SIG-M5 treated with dmso at 0.1 percent for 504 hours (cell line): ENCODE measurements at regions not wholly inside any gene's neighbourhood (a gene's known extent, or its start where the extent isn't known, plus 50 kb on each side); places are given as distances from the start of the nearest gene placed in this dataset.

ENCODE experiments used
- DNase-seq: peaks from one replicate; lab custom pipeline; 2025; ENCODE audit not compliant: unreplicated experiment; lab: John Stamatoyannopoulos, UW

DNA sequence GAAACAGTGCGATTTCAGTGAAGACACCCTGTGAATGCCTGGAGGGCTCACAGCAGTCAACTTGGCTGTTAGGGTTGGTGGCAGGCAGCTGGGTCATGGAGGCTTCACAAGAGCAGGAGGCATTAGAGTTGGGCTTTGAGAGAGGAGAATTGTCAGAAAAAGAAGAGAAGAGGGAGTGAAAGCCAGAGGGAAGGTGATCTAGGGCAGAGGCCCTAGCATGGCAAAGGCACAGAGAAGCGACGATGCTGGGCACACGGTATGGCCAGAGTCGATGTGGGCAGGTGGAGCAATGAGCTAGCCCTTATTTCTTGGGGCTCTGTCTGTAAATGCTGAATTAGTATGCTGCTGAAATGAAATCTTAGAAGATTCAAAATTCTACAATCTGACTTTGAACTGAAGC, 52.6 kb upstream of the OLFM4 start:
- no peak for DNase-seq

DNA sequence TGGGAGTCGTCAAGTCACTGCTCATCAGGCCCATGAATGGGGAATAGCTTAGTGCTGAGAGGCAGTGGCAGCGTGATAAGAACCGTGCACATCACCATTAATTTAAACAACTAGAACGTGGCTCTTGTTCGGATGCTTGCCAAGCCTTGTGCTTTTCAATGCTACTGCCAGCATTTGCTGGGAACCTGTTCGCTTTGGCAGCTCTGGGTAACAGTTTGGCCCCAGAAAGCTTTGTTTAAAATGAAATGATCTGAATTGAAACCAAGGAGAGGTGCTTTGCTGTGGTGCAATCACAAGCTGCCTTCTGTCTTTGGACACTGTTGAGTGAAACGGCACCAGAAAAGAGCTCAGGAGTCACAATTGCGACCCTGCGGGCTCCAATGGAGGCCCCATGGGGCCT, 53.5 kb upstream of the OLFM4 start:
- no peak for DNase-seq

DNA sequence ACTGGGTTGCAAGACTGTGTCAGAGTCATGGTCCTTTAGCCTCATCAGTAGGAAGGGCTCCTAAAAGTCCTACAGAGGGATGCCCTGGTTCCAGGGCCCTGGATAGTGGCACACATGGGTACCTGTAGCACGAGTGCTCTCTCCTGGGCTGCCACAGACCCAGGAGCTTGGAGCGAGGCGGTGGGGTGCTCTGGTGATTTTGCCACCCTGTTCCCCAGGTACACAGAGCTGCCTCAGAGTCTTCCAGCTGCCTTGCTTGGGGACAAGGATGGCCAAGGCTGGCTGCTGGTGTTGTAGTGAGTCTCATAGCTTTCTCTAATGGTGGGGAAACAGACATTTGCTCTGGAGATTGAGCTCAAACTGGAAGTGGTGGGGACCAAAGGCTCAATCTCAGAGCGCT, 53.9 kb upstream of the OLFM4 start:
- no peak for DNase-seq

DNA sequence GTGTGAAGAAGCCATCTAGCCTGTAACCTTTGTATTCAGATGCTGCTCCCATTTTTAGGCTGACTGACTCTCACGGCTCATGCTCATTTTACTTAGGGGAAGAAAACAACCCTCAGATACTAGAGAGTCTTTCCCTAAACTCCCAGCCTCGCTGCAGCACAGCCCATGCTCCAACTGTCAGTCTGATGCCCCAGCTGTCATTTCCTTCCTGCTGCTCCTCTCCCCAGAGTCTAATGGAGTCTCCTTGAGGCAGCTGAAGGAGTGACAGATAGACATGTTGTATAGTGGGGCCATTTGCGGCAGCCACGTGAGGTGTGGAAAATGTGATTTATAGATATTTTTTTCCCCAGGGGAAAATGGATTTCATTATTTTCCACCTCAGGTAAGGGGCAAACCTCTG, 59.2 kb upstream of the OLFM4 start:
- no peak for DNase-seq

DNA sequence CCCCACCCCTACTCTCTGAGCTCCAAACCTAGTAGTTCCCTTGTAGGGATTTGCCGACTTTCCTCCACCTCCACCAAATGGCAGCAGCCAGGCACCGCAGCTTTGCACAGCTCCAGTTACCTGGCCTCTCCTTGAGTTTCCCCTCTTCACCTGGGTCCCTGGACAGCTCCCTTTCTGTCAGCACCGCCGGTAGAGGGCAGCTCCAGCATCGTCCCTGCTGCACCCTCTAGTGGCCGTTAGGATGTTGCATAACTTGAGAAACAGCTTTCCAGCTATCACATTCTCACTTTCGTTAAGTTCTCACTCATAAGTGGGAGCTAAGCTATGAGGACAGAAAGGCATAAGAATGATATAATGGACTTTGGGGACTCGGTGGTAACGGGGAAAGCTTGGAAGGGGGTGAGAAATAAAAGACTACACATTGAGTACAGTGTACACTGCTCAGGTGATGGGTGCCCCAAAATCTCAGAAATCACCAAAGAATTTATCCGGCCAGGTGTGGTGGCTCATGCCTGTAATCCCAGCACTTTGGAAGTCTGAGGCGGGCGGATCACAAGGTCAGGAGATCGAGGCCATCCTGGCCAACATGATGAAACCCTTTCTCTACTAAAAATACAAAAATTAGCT, 60.4 kb upstream of the OLFM4 start:
- peak; percentile 78 for DNase-seq

GRCh38 chr13:52961987-52962386, 66.6 kb upstream of the OLFM4 start:
- no peak for DNase-seq

- DNase-seq = no peak
Measured at GRCh38 chr13:52961256-52961910, 67.2 kb upstream of the OLFM4 start.

DNA sequence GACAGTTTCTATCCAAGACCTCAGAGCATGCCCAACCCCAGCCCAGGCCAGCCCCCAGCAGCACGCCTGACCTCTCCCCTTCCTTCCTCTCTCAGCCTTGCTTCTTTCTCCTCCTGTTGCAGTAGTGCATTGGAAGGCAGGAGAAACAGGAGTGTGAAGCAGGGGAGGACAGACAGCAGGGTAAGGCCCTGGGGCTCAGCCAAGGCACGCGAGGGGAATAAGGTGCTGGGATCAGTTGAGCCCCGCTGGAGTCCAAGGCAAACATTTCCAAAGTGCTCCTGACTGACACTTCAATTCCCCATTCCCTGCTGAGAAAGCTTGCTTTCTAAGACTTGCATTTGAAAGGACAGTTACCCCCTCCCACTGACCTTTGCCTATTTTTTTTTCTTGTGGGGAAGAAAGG, 73.1 kb upstream of the OLFM4 start:
- DNase-seq = no peak

GRCh38 chr13:52954838-52955237, 73.8 kb upstream of the OLFM4 start:
- no peak for DNase-seq

- no peak for DNase-seq
Measured at GRCh38 chr13:52950436-52950956, 78.1 kb upstream of the OLFM4 start.

DNA sequence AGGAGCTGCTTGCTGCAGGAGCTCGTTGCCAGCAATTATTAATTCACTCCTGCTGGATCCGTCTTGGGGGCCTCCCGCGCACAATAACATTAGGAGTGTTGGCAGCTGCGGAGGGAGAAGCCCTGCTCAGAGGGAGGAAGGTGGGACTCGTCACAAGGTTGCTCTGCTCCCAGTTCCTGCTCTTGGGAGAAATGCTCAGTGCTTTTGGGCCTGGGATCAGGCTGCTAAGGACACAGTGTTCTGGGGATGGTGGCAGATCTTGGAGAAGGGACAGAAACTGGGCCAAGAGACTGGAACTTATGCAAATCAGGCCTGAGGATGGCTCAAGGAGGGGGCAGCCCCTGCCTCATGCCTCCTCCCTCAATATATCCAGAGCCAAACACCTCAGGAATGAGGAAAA, 78.9 kb upstream of the OLFM4 start:
- DNase-seq = no peak

DNA sequence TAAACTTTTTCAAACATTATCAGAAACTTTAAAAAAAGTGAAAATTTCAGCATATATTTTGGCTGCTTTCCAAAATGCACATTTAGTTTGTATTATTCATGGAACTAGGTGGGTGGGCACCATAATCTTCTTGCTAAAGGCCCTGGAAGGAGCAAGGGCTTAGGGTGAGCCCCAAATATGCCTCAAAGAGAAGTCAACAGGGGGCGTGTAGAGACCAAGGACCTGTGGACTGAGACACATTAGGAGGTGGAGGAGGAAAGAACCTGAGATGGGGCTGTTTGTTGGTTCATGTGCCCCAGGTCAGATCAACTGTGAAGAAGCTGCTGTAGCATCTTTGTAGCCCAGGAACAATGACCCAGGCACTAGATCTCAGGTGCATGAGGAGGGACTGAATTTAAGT, 79.6 kb upstream of the OLFM4 start:
- DNase-seq = no peak

GRCh38 chr13:52947921-52948373, 80.7 kb upstream of the OLFM4 start:
- DNase-seq = peak; percentile 47

- DNase-seq = no peak
Measured at GRCh38 chr13:52945348-52945747, 83.3 kb upstream of the OLFM4 start.

GRCh38 chr13:52944697-52945096, 83.9 kb upstream of the OLFM4 start:
- no peak for DNase-seq

DNA sequence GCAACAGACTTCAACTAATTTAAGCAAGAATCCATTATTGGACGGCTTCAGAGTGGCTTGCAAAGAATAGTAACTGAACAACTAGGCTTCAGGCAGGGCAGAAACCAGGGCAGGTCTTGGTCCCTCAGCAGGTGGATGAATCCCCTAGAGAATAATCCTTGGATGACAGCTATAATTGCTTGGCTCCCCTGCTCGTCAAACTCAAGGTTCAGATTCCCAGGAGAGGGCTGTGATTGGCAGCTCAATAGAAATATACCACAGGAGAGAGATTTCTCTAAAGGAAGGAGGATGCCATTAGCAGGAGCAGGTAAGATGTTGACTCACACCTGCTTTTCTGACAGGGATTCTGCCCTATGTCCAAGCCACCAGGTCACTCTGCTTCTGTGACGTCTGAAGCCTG, 89.6 kb upstream of the PCDH8 start:
- DNase-seq = no peak

DNA sequence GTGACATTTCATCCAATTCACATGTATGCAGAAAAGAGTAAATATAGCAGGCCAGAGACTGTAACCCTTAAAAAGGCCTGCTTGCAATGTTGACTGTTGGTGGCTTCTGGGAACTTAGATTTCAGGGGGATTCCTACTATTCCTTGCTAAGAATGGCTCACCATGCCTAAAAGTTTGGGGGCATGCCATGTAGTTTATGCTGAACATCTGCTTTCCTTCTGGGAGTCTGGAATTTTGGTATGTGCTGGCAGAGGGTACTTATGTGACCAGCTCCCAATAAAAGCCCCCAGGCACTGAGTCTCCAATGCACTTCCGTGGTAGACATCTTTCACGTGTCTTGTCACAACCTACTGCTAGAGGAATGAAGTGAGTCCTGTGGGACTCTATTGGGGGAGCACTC, 88.4 kb upstream of the PCDH8 start:
- DNase-seq = no peak

- DNase-seq = no peak
Measured at GRCh38 chr13:52934258-52934657, 85.8 kb upstream of the PCDH8 start.

DNA sequence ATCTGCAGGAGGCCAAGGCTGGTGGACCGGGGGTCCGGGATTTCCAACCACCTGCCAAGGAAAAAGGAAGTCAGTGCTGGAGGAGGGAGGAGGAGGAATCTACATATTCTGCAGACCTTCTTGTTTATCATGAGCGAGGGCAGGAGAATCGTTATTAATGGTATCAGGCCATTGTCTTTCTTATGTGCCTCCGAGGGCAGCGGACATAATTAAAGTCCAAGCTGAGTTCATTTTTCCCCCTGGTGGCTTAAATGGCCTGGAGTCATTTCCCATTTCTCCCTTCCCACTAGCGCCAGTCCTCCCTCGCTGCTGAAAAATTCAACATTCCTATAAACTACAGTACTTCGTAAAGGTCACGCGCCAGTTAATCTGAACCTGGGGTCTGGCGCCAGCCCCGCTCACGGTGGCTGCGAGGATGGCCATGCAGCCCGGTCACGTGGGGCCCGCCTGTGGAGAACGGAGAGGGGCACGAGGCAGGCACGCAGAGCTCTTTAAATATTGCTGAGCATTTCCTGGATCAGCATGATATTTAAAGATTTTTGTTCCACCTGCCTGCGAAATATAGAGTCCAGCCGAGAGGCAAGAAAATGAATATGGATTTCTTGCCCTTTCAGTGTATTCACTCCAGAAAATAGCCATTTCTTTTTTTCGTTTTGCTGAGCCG, 85.2 kb upstream of the PCDH8 start:
- no peak for DNase-seq

GRCh38 chr13:52933099-52933498, 84.7 kb upstream of the PCDH8 start:
- DNase-seq = no peak

GRCh38 chr13:52932649-52933048, 84.2 kb upstream of the PCDH8 start:
- no peak for DNase-seq
